GM12892 (cell line): ENCODE measurements at regions not wholly inside any gene's neighbourhood (a gene's known extent, or its start where the extent isn't known, plus 50 kb on each side); places are given as distances from the start of the nearest gene placed in this dataset.

Experiments
- POLR2A ChIP-seq: IDR thresholded peaks from 2 replicates; pipeline ENCODE4 v1.6.1; 2011; ENCODE audit warnings: low read depth, low read length, control low read depth
- POLR2AphosphoS5 ChIP-seq: IDR thresholded peaks from 2 replicates; pipeline ENCODE4 v1.6.1; 2011; ENCODE audit warnings: low read depth, low read length, control low read depth
- TAF1 ChIP-seq: IDR thresholded peaks from 2 replicates; pipeline ENCODE4 v1.6.1; 2011; ENCODE audit warnings: low read depth, mild to moderate bottlenecking, control low read depth, low read length, borderline replicate concordance

- no peak for TF ChIP-seq POLR2AphosphoS5
- TF ChIP-seq TAF1 = no peak
- TF ChIP-seq POLR2A = no peak
Measured at GRCh38 chr6:8828376-8828775, 393.0 kb upstream of the SLC35B3 start.
